ENCODE measurements at regions not wholly inside any gene's neighbourhood (a gene's known extent, or its start where the extent isn't known, plus 50 kb on each side); places are given as distances from the start of the nearest gene placed in this dataset.
"Not testable (repeated sequence)": the region's sequence is repeated elsewhere in the genome, so short reads cannot be mapped to it uniquely, and the experiment has no call there.

- no peaks in the 10 kb centered on the region for H3K27me3 ChIP-seq
- H3K4me3 ChIP-seq: no peak overlapping the region
- no peaks in the 10 kb centered on the region for H3K9me3 ChIP-seq
- DNase-seq: no peak
- intact Hi-C loops (cut with DNase I): no loop called here
- TF ChIP-seq CTCF (IDR thresholded peaks at IDR 0.05) (no peak), POLR2A (IDR thresholded peaks at IDR 0.05) (no peak)
- 42 to 47% methylated on average over 12 of the region's 12 CpGs for WGBS, 2 donors
- no peak overlapping the region for H3K27ac ChIP-seq
- peaks cover 0 to 11% (median 3%) of the 10 kb centered on the region in 3 donors for H3K4me1 ChIP-seq
- no peaks in the 10 kb centered on the region for H3K36me3 ChIP-seq
These were observed 120.3 kb upstream of the SPATA31C2 start for GRCh38 chr9:88258601-88259000.

- TF ChIP-seq POLR2A (IDR thresholded peaks at IDR 0.05): no peak
- TF ChIP-seq CTCF (IDR thresholded peaks at IDR 0.05): no peak
- peaks cover 0 to 11% (median 3%) of the 10 kb centered on the region in 3 donors for H3K4me1 ChIP-seq
- DNase-seq: no peak
- no peaks in the 10 kb centered on the region for H3K9me3 ChIP-seq
- intact Hi-C loops (cut with DNase I): no loop called here
- H3K27ac ChIP-seq: no peak overlapping the region
- no peaks in the 10 kb centered on the region for H3K36me3 ChIP-seq
- H3K27me3 ChIP-seq: no peaks in the 10 kb centered on the region
- H3K4me3 ChIP-seq: no peak overlapping the region
- WGBS, 2 donors: 13 to 36% methylated on average over 2 of the region's 2 CpGs
These were observed 119.7 kb upstream of the SPATA31C2 start for GRCh38 chr9:88258024-88258423.

- Histone ChIP-seq H3K36me3 (no peaks in the 10 kb centered on the region), H3K4me1 (peaks cover 0 to 11% (median 3%) of the 10 kb centered on the region in 3 donors), H3K4me3 (no peak overlapping the region), H3K27me3 (no peaks in the 10 kb centered on the region), H3K27ac (no peak overlapping the region), H3K9me3 (peaks cover 0 to 11% (median 10%) of the 10 kb centered on the region in 3 donors)
- WGBS, 2 donors: 71 to 72% methylated on average over 7 of the region's 7 CpGs
- TF ChIP-seq CTCF (IDR thresholded peaks at IDR 0.05) (no peak), POLR2A (IDR thresholded peaks at IDR 0.05) (no peak)
- DNase-seq: no peak
- intact Hi-C loops (cut with DNase I): no loop called here
These were observed 117.9 kb upstream of the SPATA31C2 start for GRCh38 chr9:88256216-88256615.

- H3K36me3 ChIP-seq; H3K4me3 ChIP-seq; DNase-seq; H3K27me3 ChIP-seq; intact Hi-C loops (cut with DNase I); H3K27ac ChIP-seq: not testable (repeated sequence)
- Histone ChIP-seq H3K9me3 (peaks cover 0 to 11% (median 10%) of the 10 kb centered on the region in 3 donors), H3K4me1 (peaks cover 0 to 11% (median 3%) of the 10 kb centered on the region in 3 donors)
- 28 to 39% methylated on average over 4 of the region's 4 CpGs for WGBS, 2 donors
These were observed 117.5 kb upstream of the SPATA31C2 start for GRCh38 chr9:88255806-88256205.

GRCh38 chr9:88251903-88252302 is 113.6 kb upstream of the SPATA31C2 start:
- peaks cover 0 to 11% (median 10%) of the 10 kb centered on the region in 3 donors for H3K9me3 ChIP-seq
- no peak for DNase-seq
- no peak overlapping the region for H3K27ac ChIP-seq
- intact Hi-C loops (cut with DNase I): no loop called here
- TF ChIP-seq CTCF (IDR thresholded peaks at IDR 0.05): no peak
- no peak for TF ChIP-seq POLR2A (IDR thresholded peaks at IDR 0.05)
- no peaks in the 10 kb centered on the region for H3K4me1 ChIP-seq
- H3K4me3 ChIP-seq: no peak overlapping the region
- no peaks in the 10 kb centered on the region for H3K36me3 ChIP-seq
- no peaks in the 10 kb centered on the region for H3K27me3 ChIP-seq
- 75 to 100% methylated on average over 1 of the region's 1 CpG for WGBS, 2 donors

GRCh38 chr9:88243736-88244135 is 105.5 kb upstream of the SPATA31C2 start:
- no peak for DNase-seq
- Histone ChIP-seq H3K4me3 (no peak overlapping the region), H3K27me3 (no peaks in the 10 kb centered on the region), H3K4me1 (no peaks in the 10 kb centered on the region), H3K9me3 (no peaks in the 10 kb centered on the region), H3K36me3 (no peaks in the 10 kb centered on the region), H3K27ac (no peak overlapping the region)
- TF ChIP-seq POLR2A (IDR thresholded peaks at IDR 0.05) (no peak), CTCF (IDR thresholded peaks at IDR 0.05) (no peak)
- intact Hi-C loops (cut with DNase I): no loop called here

Measured in esophagus squamous epithelium (tissue), 5 donors.